Upper lobe of right lung (tissue), 1 donor: ENCODE measurements at regions not wholly inside any gene's neighbourhood (a gene's known extent, or its start where the extent isn't known, plus 50 kb on each side); places are given as distances from the start of the nearest gene placed in this dataset.

Experiments used
- ATAC-seq: fragments of 200-7000 bp; cut with Tn5 transposase; one replicate; pipeline ENCODE4 v1.9.1; 2020; ENCODE audit warnings: mild to moderate bottlenecking, moderate library complexity
- DNase-seq: peaks from one replicate; pipeline ENCODE4 v3.0.0-alpha.2; 2020
- H3K27ac ChIP-seq: fragments of 200-600 bp; one replicate; pipeline ENCODE4 v1.8.0; 2022
- H3K27me3 ChIP-seq: fragments of 200-600 bp; one replicate; pipeline ENCODE4 v1.8.0; 2022; ENCODE audit warnings: mild to moderate bottlenecking
- H3K36me3 ChIP-seq: fragments of 200-600 bp; one replicate; pipeline ENCODE4 v1.8.0; 2022
- H3K4me1 ChIP-seq: fragments of 200-600 bp; one replicate; pipeline ENCODE4 v1.8.0; 2022
- H3K4me3 ChIP-seq: fragments of 200-600 bp; one replicate; pipeline ENCODE4 v1.8.0; 2022; ENCODE audit warnings: mild to moderate bottlenecking
- H3K9me3 ChIP-seq: fragments of 200-600 bp; one replicate; pipeline ENCODE4 v1.8.0; 2022
- CTCF ChIP-seq: fragments of 200-600 bp; IDR thresholded peaks from one replicate; pipeline ENCODE4 v1.8.0; 2022; ENCODE audit warnings: antibody characterized with exemption
- intact Hi-C: fragments of 100-400 bp; cut with DNase I; formaldehyde crosslinking; loops from one replicate; pipeline ENCODE4 v1.11.0; 2022
- donor health status: DM: no; HTN: yes; CAD: no; lungs with severe emphysema.

DNA sequence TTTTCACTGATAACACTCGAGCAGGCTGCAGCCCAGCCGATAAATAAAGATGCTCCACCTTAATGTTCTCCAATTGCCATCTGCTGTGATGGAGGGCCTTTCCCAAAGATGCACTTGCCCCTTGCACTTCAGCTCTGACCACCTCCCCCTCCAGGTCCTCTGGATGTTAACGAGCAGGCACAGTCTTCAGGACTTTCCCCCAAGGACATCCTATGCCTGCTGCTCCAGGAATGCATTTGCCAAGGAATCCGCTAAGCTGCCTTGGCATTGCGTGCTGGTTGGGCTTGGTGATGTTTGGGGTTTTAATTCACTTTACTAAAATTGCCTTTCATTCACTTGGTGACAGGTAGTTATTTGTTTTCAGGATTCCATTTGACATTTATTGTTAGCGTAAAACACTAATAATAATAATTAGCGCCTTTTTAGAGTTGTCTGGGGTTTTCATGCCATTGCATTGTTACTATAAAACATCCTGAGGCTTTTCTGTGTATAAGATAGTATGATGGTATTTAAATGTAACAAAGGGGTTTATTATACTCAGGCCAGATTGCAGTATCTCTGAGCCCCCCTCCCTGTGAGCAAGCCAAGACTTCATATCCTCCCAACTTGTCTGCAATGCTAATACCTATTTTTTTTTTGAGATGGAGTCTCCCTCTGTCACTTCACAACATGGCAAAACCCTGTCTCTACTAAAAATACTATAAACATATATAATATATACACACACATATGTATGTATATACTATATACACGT is 66.7 kb upstream of the TSHZ2 start:
- H3K9me3 ChIP-seq: no peaks in the 10 kb centered on the region
- H3K27ac ChIP-seq: no peak overlapping the region
- intact Hi-C loops: no loop called here
- no peaks in the 10 kb centered on the region for H3K4me1 ChIP-seq
- TF ChIP-seq CTCF: no peak
- no peaks in the 10 kb centered on the region for H3K27me3 ChIP-seq
- no peak for DNase-seq
- no peak overlapping the region for H3K4me3 ChIP-seq
- no peak for ATAC-seq
- H3K36me3 ChIP-seq: no peaks in the 10 kb centered on the region

GRCh38 chr20:52904837-52905236 is 67.3 kb upstream of the TSHZ2 start:
- H3K4me1 ChIP-seq: no peaks in the 10 kb centered on the region
- ATAC-seq (no peak), DNase-seq (no peak)
- no peaks in the 10 kb centered on the region for H3K36me3 ChIP-seq
- H3K9me3 ChIP-seq: no peaks in the 10 kb centered on the region
- H3K4me3 ChIP-seq: no peak overlapping the region
- H3K27ac ChIP-seq: no peak overlapping the region
- intact Hi-C loops: no loop called here
- H3K27me3 ChIP-seq: no peaks in the 10 kb centered on the region
- TF ChIP-seq CTCF: no peak

DNA sequence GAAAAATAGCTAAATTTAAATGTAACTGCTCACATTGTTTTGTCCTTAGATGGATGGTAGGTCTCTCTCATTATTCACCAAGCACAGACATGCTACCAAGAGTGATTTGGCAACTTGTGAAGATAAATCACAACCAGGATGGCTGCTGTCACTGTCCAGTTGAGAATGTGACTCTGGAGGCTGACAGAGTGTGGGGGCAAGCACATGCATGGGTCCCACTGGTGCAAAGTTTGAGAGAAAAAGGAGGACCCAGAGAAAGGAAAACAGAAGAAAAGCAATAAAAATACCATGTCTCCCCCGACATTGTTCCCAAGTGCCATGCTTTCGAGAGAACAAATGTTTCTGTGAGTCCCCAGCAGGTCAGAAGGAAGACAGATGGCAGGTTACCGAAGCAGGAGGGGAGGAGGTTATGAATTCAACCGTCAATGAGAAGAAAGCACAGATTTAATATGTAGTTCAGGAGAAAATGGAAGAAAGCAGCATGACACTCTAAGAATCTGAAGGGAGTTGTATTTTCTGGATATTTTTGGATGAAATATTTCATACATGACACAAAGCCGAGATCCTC is 73.0 kb upstream of the TSHZ2 start:
- ATAC-seq (no peak), DNase-seq (no peak)
- Histone ChIP-seq H3K4me1 (no peaks in the 10 kb centered on the region), H3K9me3 (no peaks in the 10 kb centered on the region), H3K27me3 (no peaks in the 10 kb centered on the region), H3K4me3 (no peak overlapping the region), H3K36me3 (no peaks in the 10 kb centered on the region), H3K27ac (no peak overlapping the region)
- intact Hi-C loops: no loop called here
- TF ChIP-seq CTCF: no peak

DNA sequence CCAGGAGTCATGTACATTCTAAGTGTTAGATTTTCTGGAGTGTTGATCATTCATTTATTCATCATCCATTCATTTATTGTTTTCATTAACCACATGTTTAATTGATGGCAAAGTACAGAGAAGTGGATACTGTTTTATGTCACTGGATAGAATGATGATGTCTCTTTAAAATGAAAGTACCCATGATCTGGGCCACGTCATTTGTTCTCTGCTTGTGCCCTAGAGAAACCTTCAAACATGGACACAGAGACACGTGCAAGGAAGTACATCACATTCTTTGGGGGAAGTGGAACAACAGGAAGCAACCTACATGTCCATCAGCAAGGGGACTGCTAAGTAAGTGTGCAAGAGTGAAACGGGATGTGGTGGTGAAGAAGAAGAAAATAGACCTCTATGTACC is 75.8 kb upstream of the TSHZ2 start:
- ATAC-seq: no peak
- Histone ChIP-seq H3K4me3 (no peak overlapping the region), H3K27ac (no peak overlapping the region), H3K9me3 (no peaks in the 10 kb centered on the region), H3K36me3 (no peaks in the 10 kb centered on the region), H3K4me1 (no peaks in the 10 kb centered on the region), H3K27me3 (no peaks in the 10 kb centered on the region)
- no peak for DNase-seq
- no peak for TF ChIP-seq CTCF
- intact Hi-C loops: no loop called here

- Histone ChIP-seq H3K9me3 (no peaks in the 10 kb centered on the region), H3K36me3 (no peaks in the 10 kb centered on the region), H3K27me3 (no peaks in the 10 kb centered on the region), H3K4me3 (no peak overlapping the region), H3K27ac (no peak overlapping the region), H3K4me1 (no peaks in the 10 kb centered on the region)
- no peak for DNase-seq
- ATAC-seq: no peak
- intact Hi-C loops: no loop called here
- TF ChIP-seq CTCF: no peak
These were observed 76.5 kb upstream of the TSHZ2 start for GRCh38 chr20:52895701-52896100.
